ENCODE measurements at regions not wholly inside any gene's neighbourhood (a gene's known extent, or its start where the extent isn't known, plus 50 kb on each side); places are given as distances from the start of the nearest gene placed in this dataset.
A peak's percentile ranks its signal among the peaks of the same experiment; 100 is the strongest.
"Not testable (repeated sequence)": the region's sequence is repeated elsewhere in the genome, so short reads cannot be mapped to it uniquely, and the experiment has no call there.

DNA sequence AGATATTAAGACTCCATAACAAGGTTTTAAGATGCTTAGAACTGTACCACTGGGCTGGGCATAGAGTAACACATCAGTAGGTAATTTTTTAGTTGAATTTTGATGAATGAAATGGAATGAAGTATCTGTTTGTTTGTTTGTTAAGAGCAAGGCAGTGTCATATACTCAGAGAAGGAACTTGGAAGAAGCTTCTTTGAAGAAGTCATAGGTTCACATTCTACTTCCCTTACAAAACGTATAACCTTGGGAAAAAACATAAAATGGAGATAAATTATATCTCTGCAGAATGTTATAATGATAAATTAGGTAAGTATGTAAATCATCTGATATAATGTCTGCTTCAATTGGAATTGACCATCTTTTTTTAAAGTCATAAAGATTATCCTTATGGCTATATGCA lies 122.1 kb upstream of the SLC39A10 start:
- DNase-seq, result no peak

DNA sequence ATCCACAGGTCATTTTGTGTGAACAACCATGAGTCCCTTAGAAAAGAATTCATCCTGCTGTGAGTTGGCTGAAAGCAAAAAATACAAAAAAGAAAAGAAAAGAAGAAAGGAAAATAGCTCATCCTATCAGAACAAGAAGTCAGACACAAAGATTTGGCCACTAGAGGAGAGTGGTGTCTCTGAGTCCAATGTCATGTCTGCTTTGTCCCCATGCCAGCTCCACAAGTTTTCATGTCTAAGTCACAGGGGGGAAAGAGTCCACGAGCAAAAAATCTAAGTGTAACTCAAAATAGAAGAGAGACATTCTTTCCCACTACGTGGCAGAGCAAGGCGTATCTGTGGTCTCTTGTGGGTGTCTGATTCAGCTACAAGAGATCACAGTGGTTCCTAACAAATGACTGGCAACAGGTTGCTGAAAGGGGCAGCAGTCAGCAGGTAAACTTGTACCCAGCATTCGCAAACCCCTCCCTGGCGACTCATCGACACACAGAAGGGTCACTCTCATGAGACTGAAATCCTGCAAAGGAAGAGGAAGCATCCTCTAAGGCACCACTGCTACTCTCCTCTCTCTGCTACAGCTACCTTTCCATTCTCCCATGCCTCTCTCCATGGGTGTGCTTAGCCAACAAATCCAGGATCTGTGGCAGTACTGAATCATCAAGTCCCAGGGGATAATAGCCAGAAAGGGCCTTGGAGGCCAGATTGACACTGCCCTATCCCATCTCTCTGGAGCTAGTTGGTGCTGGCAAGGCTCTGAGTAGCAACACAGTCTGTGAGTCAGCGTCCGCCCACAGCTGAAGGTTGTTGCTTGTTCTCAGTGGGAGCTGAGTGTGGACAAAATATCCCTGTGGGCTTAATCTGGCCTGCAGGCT lies 123.0 kb upstream of the SLC39A10 start:
- peak; percentile 33 for DNase-seq

DNA sequence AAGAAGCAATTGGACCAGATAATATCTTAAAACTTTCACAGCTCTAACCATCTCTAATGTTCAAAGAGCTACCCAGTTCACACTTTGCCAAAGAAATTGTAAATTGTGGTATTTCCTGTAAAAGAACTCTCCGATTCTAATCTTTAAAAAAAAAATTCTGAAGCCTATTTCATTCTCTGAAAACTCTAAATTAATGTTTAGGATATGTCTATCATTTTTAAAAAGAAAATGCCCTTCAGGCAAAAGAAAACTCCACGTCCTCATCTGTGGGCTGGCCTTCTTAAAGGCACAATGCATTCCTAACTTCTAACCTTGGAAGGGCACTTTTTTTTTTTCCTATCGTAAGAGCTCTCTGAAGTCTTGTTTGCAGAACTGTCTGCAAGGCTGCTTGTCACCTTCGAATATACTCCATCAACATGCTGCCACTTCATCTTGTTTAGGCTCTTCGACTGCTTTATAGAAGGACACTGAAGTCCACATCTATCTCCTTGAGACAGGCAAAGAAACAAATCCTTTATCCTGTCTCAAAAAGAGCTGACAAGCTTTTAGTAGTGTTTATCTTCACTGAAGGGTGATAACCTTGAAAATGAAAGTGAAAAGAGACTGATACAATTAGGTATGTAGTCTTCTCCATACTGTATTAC lies 124.3 kb upstream of the SLC39A10 start:
- DNase-seq, result peak; percentile 67

DNA sequence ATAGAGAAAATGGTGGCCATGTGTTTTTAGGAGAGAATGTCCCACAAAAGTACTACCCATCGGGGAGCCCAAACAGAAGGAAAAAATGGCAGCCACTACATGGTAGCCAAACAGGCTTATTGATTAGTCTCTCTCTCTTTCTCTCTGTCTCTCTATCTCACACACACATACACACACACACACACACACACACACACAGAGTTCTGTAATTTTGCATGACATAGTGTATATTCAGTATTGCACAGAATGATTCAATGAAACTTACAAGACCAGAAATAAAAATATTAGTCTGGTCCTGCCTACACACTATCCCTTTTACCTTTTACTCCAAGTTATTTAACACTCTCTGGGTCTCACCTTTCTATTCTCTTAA lies 124.8 kb upstream of the SLC39A10 start:
- no peak for DNase-seq

DNA sequence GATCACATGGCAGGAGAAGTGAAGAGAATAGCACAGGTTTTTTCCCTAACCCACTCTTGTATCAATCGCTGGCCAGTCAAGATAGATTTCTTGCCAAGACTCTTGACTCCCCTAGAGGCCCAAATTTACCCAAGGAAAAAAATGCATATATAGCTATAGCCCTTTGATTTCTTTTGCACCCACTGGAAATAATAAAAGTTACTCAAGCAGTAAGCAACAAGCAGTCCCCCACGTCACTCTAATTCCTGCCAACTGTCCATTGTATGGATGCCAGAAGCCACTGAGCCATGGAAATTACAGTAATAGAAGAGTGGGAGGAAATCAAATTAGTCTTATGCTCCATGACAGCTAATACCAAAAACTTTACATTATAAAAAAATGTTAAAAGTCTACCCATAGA lies 125.3 kb upstream of the SLC39A10 start:
- DNase-seq, result no peak

DNA sequence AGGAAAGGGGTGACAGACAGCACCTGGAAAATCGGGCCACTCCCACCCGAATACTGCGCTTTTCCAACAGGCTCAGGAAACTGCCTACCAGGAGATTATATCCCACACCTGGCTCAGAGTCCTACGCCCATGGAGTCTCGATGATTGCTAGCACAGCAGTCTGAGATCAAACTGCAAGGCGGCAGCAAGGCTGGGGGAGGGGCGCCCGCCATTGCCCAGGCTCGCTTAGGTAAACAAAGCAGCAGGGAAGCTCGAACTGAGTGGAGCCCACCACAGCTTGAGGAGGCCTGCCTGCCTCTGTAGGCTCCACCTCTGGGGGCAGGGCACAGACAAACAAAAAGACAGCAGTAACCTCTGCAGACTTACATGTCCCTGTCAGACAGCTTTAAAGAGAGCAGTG lies 133.8 kb upstream of the SLC39A10 start:
- DNase-seq, result not testable (repeated sequence)

DNA sequence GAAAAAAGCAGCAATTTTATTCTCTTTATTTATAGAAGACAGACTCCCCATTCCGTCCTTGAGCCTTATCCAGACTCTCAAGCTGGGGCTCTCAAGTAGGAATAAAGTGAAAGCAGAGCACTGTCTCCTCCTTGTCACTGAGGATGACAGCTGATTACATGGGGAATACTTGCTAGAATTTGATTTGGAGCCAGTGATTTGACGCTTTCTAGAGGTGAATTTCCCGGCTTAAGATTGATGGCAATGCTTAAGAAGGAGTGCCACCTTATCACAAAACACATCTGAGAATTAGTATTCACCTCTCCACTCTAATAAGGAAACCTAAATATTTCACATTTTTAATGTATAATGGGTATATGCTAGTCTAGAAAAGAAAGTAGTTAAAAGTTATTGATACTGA lies 135.4 kb upstream of the SLC39A10 start:
- no peak for DNase-seq

DNA sequence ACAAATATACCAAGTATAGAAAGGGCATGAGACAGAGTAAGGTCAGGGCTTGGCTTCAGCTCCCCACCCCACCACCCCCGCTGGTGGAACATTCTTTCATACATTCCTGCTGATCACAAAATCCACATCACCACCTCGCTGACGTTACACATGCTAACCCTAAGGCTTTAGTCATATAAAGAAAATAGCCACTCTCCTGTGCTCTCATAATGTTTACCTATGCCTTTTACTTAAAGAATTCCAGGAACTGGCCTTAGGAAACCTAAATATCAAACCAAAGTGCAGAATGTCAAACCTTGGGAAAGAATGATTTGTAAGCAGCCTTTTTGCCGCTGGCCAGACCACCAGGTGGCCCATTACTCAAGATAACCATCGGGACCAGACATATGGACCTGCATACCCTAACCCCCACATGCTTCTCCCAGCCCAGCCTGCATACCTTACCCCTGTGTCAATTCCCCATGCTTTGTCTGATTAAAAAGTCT lies 136.3 kb upstream of the SLC39A10 start:
- no peak for DNase-seq

DNA sequence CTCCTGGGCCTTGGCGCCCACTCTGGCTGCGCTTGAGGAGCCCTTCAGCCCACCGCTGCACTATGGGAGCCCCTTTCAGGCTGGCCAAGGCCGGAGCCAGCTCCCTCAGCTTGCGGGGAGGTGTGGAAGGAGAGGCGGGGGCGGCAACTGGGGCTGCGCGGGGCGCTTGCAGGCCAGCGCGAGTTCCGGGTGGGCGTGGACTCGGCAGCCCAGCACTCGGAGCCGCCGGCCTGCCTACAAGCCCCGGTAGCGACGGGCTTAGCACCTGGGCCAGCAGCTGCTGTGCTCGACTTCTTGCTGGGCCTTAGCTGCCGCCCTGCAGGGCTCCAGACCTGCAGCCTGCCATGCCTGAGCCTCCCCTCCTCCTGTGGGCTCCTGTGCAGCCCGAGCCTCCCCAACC lies 141.5 kb upstream of the SLC39A10 start:
- DNase-seq, result no peak

DNA sequence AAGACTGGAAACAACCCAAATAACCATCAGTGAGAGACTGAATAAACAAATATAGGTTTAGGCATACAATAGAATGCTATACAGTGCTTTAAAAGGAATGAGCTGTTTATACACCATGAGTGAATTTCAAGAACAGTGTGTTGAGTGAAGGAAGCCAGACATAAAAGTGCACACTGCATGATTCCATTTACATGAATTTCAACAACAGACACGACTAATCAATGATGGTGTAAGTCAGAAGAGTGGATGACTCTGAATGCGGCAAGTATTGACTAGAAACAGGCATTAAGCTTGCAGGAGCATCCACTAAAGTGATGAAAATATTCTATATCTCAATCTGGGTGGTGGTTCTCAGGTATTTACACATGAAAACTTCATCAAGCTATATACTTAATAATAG lies 142.7 kb upstream of the SLC39A10 start:
- no peak for DNase-seq

DNA sequence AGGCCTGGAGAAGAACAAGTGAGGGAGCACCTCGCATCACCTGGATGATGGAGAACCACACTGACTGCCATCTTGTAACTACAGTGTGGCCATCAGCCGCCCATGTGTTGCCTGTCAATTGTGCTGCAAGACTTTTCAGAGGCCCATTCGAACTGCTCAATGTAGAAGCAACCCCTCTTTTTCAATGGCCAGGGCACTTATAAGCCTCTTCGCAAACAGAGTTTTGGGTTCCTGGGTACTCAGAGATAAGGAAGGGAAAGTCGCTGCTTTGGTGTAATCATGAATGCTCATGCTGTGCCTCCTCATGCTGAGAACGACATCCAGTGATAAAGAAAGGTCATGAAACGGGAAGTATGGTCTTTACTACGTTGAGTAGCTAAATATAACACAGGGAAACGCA lies 143.9 kb upstream of the SLC39A10 start:
- DNase-seq, result no peak

DNA sequence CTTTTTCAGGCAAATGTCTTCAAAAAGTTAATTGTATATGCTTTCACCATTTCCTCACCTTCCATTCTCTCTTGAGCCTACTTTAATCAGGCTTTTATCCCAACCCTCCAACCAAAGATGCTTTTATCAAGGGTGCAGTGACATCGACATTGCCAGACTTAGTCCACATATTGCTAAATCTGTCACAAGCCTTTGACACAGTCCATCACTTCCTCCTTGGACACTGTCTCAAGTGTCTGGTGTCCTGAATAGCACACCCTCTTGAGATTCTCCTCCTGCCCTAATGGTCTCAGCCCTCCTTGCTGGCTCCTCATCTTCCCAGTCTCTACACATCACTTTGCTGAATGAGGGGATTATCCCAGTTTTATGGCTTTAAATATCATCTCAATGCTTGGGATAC lies 147.5 kb upstream of the SLC39A10 start:
- no peak for DNase-seq

DNA sequence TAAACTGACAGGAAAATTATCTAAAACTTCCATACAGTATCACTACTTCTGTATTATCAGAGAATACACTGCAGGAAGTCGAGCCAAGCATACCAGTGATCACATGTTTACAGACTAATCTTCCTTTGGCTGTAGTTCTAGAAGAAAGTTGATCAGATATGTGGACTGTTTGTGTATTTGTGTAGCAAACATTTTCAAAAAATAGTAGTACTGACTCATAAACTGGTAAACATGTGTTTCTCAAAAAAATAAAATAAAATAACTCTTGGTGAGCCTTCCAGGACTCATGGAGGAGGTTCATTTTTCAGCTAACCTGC lies 148.9 kb upstream of the SLC39A10 start:
- DNase-seq, result no peak

DNA sequence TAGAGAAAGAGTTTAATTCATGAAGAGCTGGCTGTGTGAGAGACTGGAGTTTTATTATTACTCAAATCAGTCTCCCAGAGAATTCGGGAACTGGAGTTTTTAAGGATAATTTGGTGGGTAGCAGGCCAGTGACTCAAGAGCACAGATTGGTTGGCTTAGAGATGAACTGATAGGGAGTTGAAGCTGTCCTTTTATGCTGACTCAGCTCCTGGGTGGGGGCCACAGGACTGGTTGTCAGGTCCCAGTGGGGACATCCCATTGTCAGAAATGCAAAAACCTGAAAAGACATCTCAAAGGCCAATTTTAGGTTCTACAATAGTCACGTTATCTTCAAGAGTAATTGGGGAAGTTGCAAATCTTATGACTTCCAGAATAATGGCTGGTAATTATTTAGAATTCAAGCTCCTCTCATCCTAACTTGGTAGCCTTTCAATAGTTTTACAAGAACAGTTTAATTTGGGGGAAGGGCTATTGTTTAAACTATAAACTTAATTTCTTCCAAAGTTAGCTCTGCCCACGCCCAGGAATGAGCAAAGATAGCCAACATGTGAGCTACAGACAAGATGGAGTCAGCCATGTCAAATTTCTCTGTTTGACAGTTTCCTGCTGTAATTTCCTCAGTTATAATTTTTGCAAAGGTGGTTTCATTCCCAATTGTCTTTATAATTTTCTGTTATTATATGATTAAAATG lies 149.4 kb upstream of the SLC39A10 start:
- DNase-seq, result no peak

DNA sequence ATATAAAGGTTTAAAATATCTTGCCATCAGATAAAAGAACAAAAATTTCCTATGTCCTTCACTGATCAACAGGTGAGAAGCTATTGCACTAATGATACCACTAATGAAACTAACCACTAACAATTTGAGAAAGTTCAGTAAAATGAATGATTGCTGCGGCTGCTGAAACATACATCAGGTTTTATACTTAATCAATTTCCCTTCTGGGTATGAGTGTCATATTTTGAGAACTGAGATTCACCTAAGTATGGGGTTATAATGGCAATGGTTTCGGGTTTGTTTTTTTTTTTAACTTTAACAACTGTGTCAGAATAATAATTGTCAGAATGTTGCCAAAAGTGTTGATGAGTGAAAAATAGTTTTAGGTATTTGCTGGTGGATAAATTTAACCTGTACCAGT lies 151.3 kb upstream of the SLC39A10 start:
- DNase-seq, result no peak

DNA sequence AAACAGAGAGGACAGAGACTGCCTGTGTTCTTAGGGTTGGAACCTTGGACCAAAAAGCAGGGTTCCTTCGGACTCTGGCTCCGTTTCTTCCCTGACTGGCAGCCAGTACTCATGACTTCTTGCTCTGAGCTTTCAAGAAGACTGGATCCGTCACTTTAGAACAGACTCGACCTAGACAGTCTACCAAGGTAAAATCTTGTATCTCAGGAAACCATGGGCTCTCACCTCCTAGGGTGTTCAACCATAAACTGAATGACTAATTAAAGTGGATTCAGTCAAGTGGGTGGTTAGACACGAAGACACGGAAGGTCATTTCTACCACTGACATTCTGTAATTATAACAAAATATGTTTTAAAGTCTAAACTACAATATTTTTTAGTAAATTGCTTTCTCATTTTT lies 153.8 kb upstream of the SLC39A10 start:
- no peak for DNase-seq

DNA sequence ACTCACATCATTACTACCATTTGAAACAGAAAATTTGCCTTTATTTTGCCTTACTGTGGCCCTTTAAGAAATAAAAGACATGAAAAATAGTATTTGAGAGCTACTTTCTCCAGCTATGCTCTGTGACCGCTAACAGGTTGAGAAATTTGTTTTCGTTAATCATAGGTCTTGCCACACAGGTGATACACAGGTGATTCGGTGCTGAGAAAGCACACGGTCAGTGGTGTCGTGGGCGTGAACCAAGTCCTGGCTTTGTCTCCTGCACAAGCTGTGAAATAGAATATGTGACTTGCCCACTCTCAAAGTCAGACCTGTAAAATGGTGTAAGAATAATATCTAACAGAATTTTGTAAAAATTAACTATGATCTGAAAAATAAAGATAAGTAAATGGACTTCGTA lies 155.3 kb upstream of the SLC39A10 start:
- no peak for DNase-seq

DNA sequence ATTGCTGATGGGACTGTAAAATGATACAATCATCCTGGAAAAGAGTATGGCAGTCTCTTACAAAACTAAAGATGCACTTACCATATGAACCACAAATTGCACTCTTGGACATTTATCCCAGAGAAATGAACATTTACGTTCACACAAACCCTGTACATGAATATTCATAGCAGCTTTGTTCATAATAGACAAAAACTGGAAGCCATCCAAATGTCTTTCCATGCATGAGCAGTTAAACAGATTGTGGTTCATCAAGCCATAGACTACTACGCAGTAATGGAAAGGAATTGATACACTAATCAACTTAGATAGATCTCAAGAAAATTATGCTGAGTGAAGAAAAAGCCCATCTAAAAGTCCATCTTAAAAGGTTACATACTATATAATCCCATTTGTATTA lies 156.1 kb upstream of the SLC39A10 start:
- no peak for DNase-seq

DNA sequence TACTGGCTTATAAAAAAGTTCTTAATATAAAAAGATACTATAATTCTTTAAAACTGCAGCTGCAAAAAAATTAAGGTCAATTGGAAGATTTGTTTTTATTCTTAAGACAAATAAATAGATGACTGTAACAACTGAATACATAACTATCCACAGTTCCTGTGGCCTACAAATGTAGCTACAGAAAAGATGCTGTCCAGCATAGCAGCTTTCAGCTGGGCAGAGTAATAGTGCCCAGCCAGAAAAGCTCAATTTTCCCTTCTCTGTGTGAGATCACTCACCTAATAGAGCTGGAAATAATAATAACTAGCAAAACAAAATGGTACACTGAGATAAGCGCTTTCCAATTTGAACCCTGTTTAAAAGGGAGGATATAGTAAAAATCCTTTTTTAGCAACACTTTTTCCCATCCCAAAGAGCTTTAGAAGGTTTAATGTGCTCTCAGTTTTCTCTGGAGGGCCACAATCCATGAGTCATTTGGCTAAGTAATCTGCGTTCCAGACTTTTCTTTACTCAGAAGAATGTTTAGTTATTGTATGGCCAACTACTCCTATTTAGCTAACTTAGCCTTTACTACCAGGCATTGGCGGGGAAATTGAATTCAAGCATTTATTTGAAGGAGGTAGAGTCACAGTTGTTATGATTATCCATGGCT lies 158.1 kb upstream of the SLC39A10 start:
- DNase-seq, result no peak

DNA sequence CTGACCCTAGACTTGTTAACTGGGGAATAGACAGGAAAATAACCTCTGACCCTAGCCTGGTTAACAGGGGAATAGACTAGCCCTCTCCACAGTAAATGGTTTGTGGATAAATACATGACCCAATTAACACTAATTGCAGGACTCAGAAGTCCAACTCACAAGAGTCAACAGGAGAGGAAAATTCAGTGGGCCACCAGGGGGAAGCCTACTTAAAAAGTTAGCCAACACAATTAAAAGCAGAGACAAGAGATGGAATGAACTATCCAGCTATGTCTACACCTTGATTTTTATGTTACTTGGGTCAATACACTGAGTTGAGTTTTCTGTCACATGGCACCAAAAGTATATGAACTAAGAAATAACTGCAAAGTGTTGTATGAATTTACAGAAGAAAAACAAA lies 158.8 kb upstream of the SLC39A10 start:
- DNase-seq, result peak; percentile 55

DNA sequence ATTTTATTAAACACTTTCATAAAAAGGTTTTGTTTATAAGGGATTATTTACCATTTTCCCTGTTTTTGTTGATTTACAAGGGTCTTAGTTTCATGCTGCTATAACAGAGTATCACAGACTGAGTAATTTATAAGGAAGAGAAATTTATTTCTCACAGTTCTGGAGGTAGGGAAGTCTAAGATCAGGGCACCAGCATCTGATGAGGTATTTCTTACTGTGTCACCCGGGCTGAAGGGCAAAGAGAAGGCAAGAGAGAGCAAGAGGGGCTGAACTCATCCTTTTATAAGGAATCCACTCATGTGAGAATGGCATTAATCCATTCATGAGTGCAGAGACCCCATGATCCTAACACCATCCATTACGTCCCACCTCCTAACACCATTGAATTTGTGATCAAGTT lies 160.0 kb upstream of the SLC39A10 start:
- no peak for DNase-seq

DNA sequence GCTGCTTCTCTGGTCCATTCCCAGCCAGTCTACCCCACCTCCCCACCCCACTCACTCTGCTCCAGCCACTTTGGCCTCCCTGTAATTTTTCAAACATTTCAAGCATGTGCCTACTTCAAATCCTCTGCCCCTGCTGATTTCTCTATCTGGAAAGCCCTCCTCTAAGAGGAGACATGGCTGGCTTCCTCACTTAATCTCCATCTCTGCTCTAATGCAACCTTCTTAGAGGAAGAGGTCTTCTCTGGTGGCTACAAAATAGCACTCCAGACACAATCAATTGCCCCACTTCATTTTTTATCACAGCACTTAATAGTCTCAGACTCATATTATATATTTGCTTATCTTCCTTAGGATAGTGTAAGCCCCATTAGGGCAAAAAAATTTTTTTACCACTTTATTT lies 161.1 kb upstream of the SLC39A10 start:
- DNase-seq, result no peak

DNA sequence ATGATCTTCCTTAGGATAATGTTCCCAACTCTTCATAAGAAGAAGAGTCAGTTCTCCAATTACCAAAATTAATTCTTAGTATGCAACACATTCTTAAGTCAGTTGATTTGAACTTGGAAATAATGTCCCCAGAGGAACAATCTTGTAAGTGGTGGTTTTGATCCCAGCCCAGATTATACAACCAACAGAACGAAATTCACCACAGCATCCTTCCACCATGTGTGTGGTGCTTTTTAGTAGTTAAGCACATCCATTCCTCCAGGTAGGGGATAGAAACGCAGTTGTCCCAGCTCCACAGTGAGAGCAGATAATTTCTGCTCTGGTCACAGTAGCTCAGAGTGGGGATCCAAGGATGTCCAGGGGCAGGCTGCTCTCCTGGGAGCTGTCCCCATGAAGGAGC lies 161.7 kb upstream of the SLC39A10 start:
- no peak for DNase-seq

DNA sequence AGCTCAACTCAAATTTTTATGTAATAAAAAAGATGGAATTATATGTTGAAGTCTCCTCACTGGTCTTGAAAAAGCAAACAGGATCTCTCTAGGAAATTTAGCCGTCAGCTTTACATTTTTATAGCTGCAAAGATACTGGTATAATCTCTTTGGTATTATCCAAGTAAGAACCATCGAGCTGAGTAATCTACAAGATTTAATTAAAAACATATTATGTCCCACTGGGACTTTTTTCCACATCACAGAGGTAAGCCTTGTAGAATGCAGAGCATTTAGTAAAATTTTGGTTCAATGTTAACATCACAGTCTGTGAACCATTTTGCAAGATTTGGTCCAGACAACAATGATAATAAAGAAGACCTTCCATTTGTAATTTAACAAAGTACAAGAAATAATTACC lies 162.6 kb upstream of the SLC39A10 start:
- no peak for DNase-seq

All from central memory CD4-positive, alpha-beta T cell (primary cell).